ENCODE measurements at regions not wholly inside any gene's neighbourhood (a gene's known extent, or its start where the extent isn't known, plus 50 kb on each side); places are given as distances from the start of the nearest gene placed in this dataset.

GRCh38 chr5:8314965-8315364, 446.0 kb downstream of the MTRR start:
- Histone ChIP-seq H3K9me3 (no peaks in the 10 kb centered on the region), H3K4me1 (no peaks in the 10 kb centered on the region), H3K36me3 (no peaks in the 10 kb centered on the region), H3K27ac (no peak overlapping the region), H3K4me3 (no peak overlapping the region), H3K27me3 (no peaks in the 10 kb centered on the region)
- DNase-seq (ENCODE audit: extremely low spot score in 2 of 2): no peak
- TF ChIP-seq CTCF (IDR thresholded peaks at IDR 0.05): no peak
- intact Hi-C loops (cut with DNase I): no loop called here

- Histone ChIP-seq H3K27ac (no peak overlapping the region), H3K9me3 (no peaks in the 10 kb centered on the region), H3K4me1 (no peaks in the 10 kb centered on the region), H3K4me3 (no peak overlapping the region), H3K36me3 (no peaks in the 10 kb centered on the region), H3K27me3 (no peaks in the 10 kb centered on the region)
- intact Hi-C loops (cut with DNase I): no loop called here
- DNase-seq (ENCODE audit: extremely low spot score in 2 of 2): no peak
- no peak for TF ChIP-seq POLR2A (IDR thresholded peaks at IDR 0.05)
These were observed 447.8 kb downstream of the MTRR start for GRCh38 chr5:8316608-8317280.

GRCh38 chr5:8317335-8317734, 448.4 kb downstream of the MTRR start:
- no peaks in the 10 kb centered on the region for H3K9me3 ChIP-seq
- intact Hi-C loops (cut with DNase I): no loop called here
- no peak for DNase-seq (ENCODE audit: extremely low spot score in 2 of 2)
- H3K27me3 ChIP-seq: no peaks in the 10 kb centered on the region
- no peak overlapping the region for H3K4me3 ChIP-seq
- no peak overlapping the region for H3K27ac ChIP-seq
- TF ChIP-seq POLR2AphosphoS5 (IDR thresholded peaks at IDR 0.05; ENCODE audit: insufficient read depth in 1 of 2, low read depth in 1 of 2): no peak
- TF ChIP-seq CTCF (IDR thresholded peaks at IDR 0.05): no peak
- TF ChIP-seq POLR2A (IDR thresholded peaks at IDR 0.05): no peak
- no peaks in the 10 kb centered on the region for H3K36me3 ChIP-seq
- H3K4me1 ChIP-seq: no peaks in the 10 kb centered on the region

- no peaks in the 10 kb centered on the region for H3K36me3 ChIP-seq
- no peaks in the 10 kb centered on the region for H3K4me1 ChIP-seq
- no peak overlapping the region for H3K27ac ChIP-seq
- intact Hi-C loops (cut with DNase I): no loop called here
- no peak overlapping the region for H3K4me3 ChIP-seq
- TF ChIP-seq CTCF (IDR thresholded peaks at IDR 0.05) (no peak), POLR2A (IDR thresholded peaks at IDR 0.05) (no peak), POLR2AphosphoS5 (IDR thresholded peaks at IDR 0.05; ENCODE audit: insufficient read depth in 1 of 2, low read depth in 1 of 2) (no peak)
- DNase-seq (ENCODE audit: extremely low spot score in 2 of 2): no peak
- no peaks in the 10 kb centered on the region for H3K27me3 ChIP-seq
- H3K9me3 ChIP-seq: no peaks in the 10 kb centered on the region
These were observed 451.3 kb downstream of the MTRR start for GRCh38 chr5:8320244-8320643.

GRCh38 chr5:8321272-8321671, 452.3 kb downstream of the MTRR start:
- Histone ChIP-seq H3K4me1 (no peaks in the 10 kb centered on the region), H3K4me3 (no peak overlapping the region), H3K27ac (no peak overlapping the region), H3K27me3 (no peaks in the 10 kb centered on the region), H3K36me3 (no peaks in the 10 kb centered on the region), H3K9me3 (no peaks in the 10 kb centered on the region)
- DNase-seq (ENCODE audit: extremely low spot score in 2 of 2): no peak
- TF ChIP-seq POLR2A (IDR thresholded peaks at IDR 0.05): no peak
- TF ChIP-seq CTCF (IDR thresholded peaks at IDR 0.05): no peak
- no peak for TF ChIP-seq POLR2AphosphoS5 (IDR thresholded peaks at IDR 0.05; ENCODE audit: insufficient read depth in 1 of 2, low read depth in 1 of 2)
- intact Hi-C loops (cut with DNase I): no loop called here
